Keratinocyte (primary cell): ENCODE measurements at regions not wholly inside any gene's neighbourhood (a gene's known extent, or its start where the extent isn't known, plus 50 kb on each side); places are given as distances from the start of the nearest gene placed in this dataset.
A peak's percentile ranks its signal among the peaks of the same experiment; 100 is the strongest.

ENCODE experiments used
- DNase-seq: peaks from one replicate; pipeline ENCODE4 v3.0.0-alpha.2; 2011; ENCODE audit warnings: low read depth, missing footprints, low spot score
- FAIRE-seq: peaks from 2 replicates; lab custom pipeline; 2011; peaks lifted over from hg19 to GRCh38; lab: Jason Lieb, UNC
- H2AFZ ChIP-seq: 2 replicates; pipeline ENCODE4 v1.6.0; 2012; ENCODE audit warnings: low read length, control low read depth, inconsistent platforms; ENCODE audit not compliant: control insufficient read depth
- H3K27ac ChIP-seq: 2 replicates; pipeline ENCODE4 v1.5.1; 2011; ENCODE audit warnings: low read length; ENCODE audit not compliant: control insufficient read depth, insufficient read depth
- H3K27me3 ChIP-seq: 3 replicates; pipeline ENCODE4 v1.6.0; 2011; ENCODE audit warnings: low read length; ENCODE audit not compliant: control insufficient read depth, insufficient read depth; ENCODE audit errors: extremely low read depth
- H3K36me3 ChIP-seq, 2 experiments: 2 replicates in 1 of 2; 3 replicates in 1 of 2; pipeline ENCODE4 v1.5.1; 2011; ENCODE audit warnings: low read length in 2 of 2, mild to moderate bottlenecking in 1 of 2; ENCODE audit not compliant: control insufficient read depth in 2 of 2, insufficient read depth in 2 of 2; ENCODE audit errors: extremely low read depth in 1 of 2
- H3K4me1 ChIP-seq: 3 replicates; pipeline ENCODE4 v1.5.1; 2011; ENCODE audit warnings: low read length; ENCODE audit not compliant: control insufficient read depth, insufficient read depth; ENCODE audit errors: extremely low read depth
- H3K4me2 ChIP-seq: 3 replicates; pipeline ENCODE4 v1.6.0; 2011; ENCODE audit warnings: low read depth, low read length; ENCODE audit not compliant: control insufficient read depth, insufficient read depth; ENCODE audit errors: extremely low read depth
- H3K4me3 ChIP-seq, 3 experiments: fragments of 200-600 bp in 1 of 3; sonication (generic) in 1 of 3; 2 replicates in 2 of 3; 3 replicates in 1 of 3; pipeline ENCODE4 v1.5.1; 2011 to 2016; ENCODE audit warnings: low read length in 3 of 3, mild to moderate bottlenecking in 3 of 3, control low read depth in 2 of 3, inconsistent platforms in 1 of 3, low read depth in 1 of 3, mixed read lengths in 1 of 3, mixed run types in 1 of 3, moderate library complexity in 1 of 3; ENCODE audit not compliant: control insufficient read depth in 2 of 3, insufficient read depth in 2 of 3; ENCODE audit errors: extremely low read depth in 1 of 3
- H3K79me2 ChIP-seq: 2 replicates; pipeline ENCODE4 v1.6.0; 2012; ENCODE audit warnings: low read length; ENCODE audit not compliant: control insufficient read depth, insufficient read depth
- H3K9ac ChIP-seq: 3 replicates; pipeline ENCODE4 v1.6.0; 2011; ENCODE audit warnings: low read length; ENCODE audit not compliant: control insufficient read depth, insufficient read depth; ENCODE audit errors: extremely low read depth
- H3K9me1 ChIP-seq: 3 replicates; pipeline ENCODE4 v1.6.0; 2011; ENCODE audit warnings: low read length; ENCODE audit not compliant: control insufficient read depth, insufficient read depth; ENCODE audit errors: extremely low read depth
- H3K9me3 ChIP-seq: 2 replicates; pipeline ENCODE4 v1.5.1; 2012; ENCODE audit warnings: low read depth, low read length; ENCODE audit not compliant: control insufficient read depth
- H4K20me1 ChIP-seq: 3 replicates; pipeline ENCODE4 v1.6.0; 2011; ENCODE audit warnings: low read length; ENCODE audit not compliant: control insufficient read depth, insufficient read depth; ENCODE audit errors: extremely low read depth
- EZH2 ChIP-seq: IDR thresholded peaks from one replicate; pipeline ENCODE4 v1.6.1; 2012; ENCODE audit warnings: inconsistent platforms, mild to moderate bottlenecking, low read length, moderate library complexity
- dilution Hi-C: fragments of 300-500 bp; cut with MboI; formaldehyde crosslinking; loops from one replicate; pipeline ENCODE4 v1.7.0; 2020; ENCODE audit warnings: low sequenced_read_pairs; ENCODE audit not compliant: extremely low pct_ligation_motif_present
- TF ChIP-seq, protein P1 (sequence below), 3 experiments: IDR thresholded peaks in 1 of 3; conservative IDR thresholded peaks in 1 of 3; optimal IDR thresholded peaks in 1 of 3; 2 replicates in 2 of 3; 3 replicates in 1 of 3; pipeline versions ENCODE3 to v1.5.1; 2011; ENCODE audit warnings: low read length in 3 of 3, mild to moderate bottlenecking in 3 of 3, moderate library complexity in 2 of 3, control low read depth in 1 of 3, inconsistent platforms in 1 of 3; ENCODE audit not compliant: insufficient read depth in 2 of 3; ENCODE audit errors: extremely low read depth in 1 of 3

- FAIRE-seq (no peak), DNase-seq (no peak)
- Histone ChIP-seq H3K27ac (no peak overlapping the region), H3K79me2 (no peaks in the 10 kb centered on the region), H3K27me3 (peaks cover 12% of the 10 kb centered on the region), H3K9me1 (no peaks in the 10 kb centered on the region), H3K4me1 (no peaks in the 10 kb centered on the region), H3K4me3 (no peak overlapping the region), H2AFZ (no peak overlapping the region), H3K4me2 (no peak overlapping the region), H3K9ac (no peak overlapping the region), H4K20me1 (no peaks in the 10 kb centered on the region), H3K36me3 (no peaks in the 10 kb centered on the region), H3K9me3 (no peaks in the 10 kb centered on the region)
- TF ChIP-seq, protein P1, sequence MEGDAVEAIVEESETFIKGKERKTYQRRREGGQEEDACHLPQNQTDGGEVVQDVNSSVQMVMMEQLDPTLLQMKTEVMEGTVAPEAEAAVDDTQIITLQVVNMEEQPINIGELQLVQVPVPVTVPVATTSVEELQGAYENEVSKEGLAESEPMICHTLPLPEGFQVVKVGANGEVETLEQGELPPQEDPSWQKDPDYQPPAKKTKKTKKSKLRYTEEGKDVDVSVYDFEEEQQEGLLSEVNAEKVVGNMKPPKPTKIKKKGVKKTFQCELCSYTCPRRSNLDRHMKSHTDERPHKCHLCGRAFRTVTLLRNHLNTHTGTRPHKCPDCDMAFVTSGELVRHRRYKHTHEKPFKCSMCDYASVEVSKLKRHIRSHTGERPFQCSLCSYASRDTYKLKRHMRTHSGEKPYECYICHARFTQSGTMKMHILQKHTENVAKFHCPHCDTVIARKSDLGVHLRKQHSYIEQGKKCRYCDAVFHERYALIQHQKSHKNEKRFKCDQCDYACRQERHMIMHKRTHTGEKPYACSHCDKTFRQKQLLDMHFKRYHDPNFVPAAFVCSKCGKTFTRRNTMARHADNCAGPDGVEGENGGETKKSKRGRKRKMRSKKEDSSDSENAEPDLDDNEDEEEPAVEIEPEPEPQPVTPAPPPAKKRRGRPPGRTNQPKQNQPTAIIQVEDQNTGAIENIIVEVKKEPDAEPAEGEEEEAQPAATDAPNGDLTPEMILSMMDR (optimal IDR thresholded peaks at IDR 0.05 in 1 of 3, IDR thresholded peaks at IDR 0.05 in 1 of 3, conservative IDR thresholded peaks at IDR 0.05 in 1 of 3; ENCODE audit: extremely low read depth in 1 of 3, insufficient read depth in 2 of 3, low read length in 3 of 3): no peak
- TF ChIP-seq EZH2: no peak
- dilution Hi-C loops: no loop called here
These were observed 314.8 kb downstream of the ZNF536 start for GRCh38 chr19:30686826-30687566.

GRCh38 chr19:30686176-30686820, 314.1 kb downstream of the ZNF536 start:
- FAIRE-seq (no peak), DNase-seq (no peak)
- no peaks in the 10 kb centered on the region for H3K36me3 ChIP-seq
- H3K9ac ChIP-seq: no peak overlapping the region
- no peak overlapping the region for H3K4me2 ChIP-seq
- no peaks in the 10 kb centered on the region for H3K9me3 ChIP-seq
- dilution Hi-C loops: no loop called here
- H2AFZ ChIP-seq: no peak overlapping the region
- no peaks in the 10 kb centered on the region for H3K79me2 ChIP-seq
- H3K27me3 ChIP-seq: peaks cover 6% of the 10 kb centered on the region
- H4K20me1 ChIP-seq: no peaks in the 10 kb centered on the region
- H3K4me1 ChIP-seq: no peaks in the 10 kb centered on the region
- no peaks in the 10 kb centered on the region for H3K9me1 ChIP-seq
- TF ChIP-seq EZH2: no peak
- TF ChIP-seq, protein P1 (optimal IDR thresholded peaks at IDR 0.05 in 1 of 3, IDR thresholded peaks at IDR 0.05 in 1 of 3, conservative IDR thresholded peaks at IDR 0.05 in 1 of 3; ENCODE audit: extremely low read depth in 1 of 3, insufficient read depth in 2 of 3, low read length in 3 of 3): peak in 1 of 3 experiments; percentile 23
- H3K4me3 ChIP-seq: no peak overlapping the region
- no peak overlapping the region for H3K27ac ChIP-seq
